HL-60 (cell line): ENCODE measurements at regions not wholly inside any gene's neighbourhood (a gene's known extent, or its start where the extent isn't known, plus 50 kb on each side); places are given as distances from the start of the nearest gene placed in this dataset.

Experiments used
- DNase-seq, 2 experiments: peaks; one replicate each; pipeline ENCODE4 v3.0.0-alpha.2; 2010 to 2020; ENCODE audit warnings: low read depth in 1 of 2, low spot score in 1 of 2
- H3K27ac ChIP-seq: fragments of 250-450 bp; sonication (Bioruptor Pico); replicated peaks from 2 replicates; pipeline ENCODE4 v1.5.1; 2020; ENCODE audit warnings: mild to moderate bottlenecking, moderate library complexity
- H3K27me3 ChIP-seq: fragments of 250-450 bp; sonication (Bioruptor Pico); 2 replicates; pipeline ENCODE4 v1.5.1; 2021; ENCODE audit warnings: mild to moderate bottlenecking, moderate library complexity; ENCODE audit not compliant: insufficient read depth, poor library complexity, severe bottlenecking
- H3K4me3 ChIP-seq: replicated peaks from 2 replicates; pipeline ENCODE4 v1.5.1; 2011; ENCODE audit warnings: mild to moderate bottlenecking, control low read depth, low read length; ENCODE audit not compliant: insufficient read depth
- CTCF ChIP-seq: IDR thresholded peaks from one replicate; pipeline ENCODE4 v1.5.1; 2011; ENCODE audit warnings: low read length, control low read depth, inconsistent platforms; ENCODE audit not compliant: insufficient read depth
- GABPA ChIP-seq: IDR thresholded peaks from 2 replicates; pipeline ENCODE4 v1.6.1; 2012; ENCODE audit warnings: low read depth
- POLR2AphosphoS5 ChIP-seq: IDR thresholded peaks from 2 replicates; pipeline ENCODE4 v1.6.1; 2012; ENCODE audit warnings: low read depth
- SPI1 ChIP-seq: IDR thresholded peaks from 2 replicates; pipeline ENCODE4 v1.6.1; 2012; ENCODE audit warnings: low read depth, mild to moderate bottlenecking, borderline replicate concordance
- TF ChIP-seq, protein P1 (sequence below): IDR thresholded peaks from 2 replicates; pipeline ENCODE4 v1.6.1; 2012; ENCODE audit warnings: low read depth; ENCODE audit not compliant: insufficient replicate concordance

GRCh38 chr13:47372751-47373150 lies 475.9 kb upstream of the HTR2A start:
- no peak overlapping the region for H3K4me3 ChIP-seq
- H3K27ac ChIP-seq: no peak overlapping the region
- no peak for TF ChIP-seq POLR2AphosphoS5
- TF ChIP-seq, protein P1, sequence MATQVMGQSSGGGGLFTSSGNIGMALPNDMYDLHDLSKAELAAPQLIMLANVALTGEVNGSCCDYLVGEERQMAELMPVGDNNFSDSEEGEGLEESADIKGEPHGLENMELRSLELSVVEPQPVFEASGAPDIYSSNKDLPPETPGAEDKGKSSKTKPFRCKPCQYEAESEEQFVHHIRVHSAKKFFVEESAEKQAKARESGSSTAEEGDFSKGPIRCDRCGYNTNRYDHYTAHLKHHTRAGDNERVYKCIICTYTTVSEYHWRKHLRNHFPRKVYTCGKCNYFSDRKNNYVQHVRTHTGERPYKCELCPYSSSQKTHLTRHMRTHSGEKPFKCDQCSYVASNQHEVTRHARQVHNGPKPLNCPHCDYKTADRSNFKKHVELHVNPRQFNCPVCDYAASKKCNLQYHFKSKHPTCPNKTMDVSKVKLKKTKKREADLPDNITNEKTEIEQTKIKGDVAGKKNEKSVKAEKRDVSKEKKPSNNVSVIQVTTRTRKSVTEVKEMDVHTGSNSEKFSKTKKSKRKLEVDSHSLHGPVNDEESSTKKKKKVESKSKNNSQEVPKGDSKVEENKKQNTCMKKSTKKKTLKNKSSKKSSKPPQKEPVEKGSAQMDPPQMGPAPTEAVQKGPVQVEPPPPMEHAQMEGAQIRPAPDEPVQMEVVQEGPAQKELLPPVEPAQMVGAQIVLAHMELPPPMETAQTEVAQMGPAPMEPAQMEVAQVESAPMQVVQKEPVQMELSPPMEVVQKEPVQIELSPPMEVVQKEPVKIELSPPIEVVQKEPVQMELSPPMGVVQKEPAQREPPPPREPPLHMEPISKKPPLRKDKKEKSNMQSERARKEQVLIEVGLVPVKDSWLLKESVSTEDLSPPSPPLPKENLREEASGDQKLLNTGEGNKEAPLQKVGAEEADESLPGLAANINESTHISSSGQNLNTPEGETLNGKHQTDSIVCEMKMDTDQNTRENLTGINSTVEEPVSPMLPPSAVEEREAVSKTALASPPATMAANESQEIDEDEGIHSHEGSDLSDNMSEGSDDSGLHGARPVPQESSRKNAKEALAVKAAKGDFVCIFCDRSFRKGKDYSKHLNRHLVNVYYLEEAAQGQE: no peak
- no peaks in the 10 kb centered on the region for H3K27me3 ChIP-seq
- no peak for DNase-seq

DNA sequence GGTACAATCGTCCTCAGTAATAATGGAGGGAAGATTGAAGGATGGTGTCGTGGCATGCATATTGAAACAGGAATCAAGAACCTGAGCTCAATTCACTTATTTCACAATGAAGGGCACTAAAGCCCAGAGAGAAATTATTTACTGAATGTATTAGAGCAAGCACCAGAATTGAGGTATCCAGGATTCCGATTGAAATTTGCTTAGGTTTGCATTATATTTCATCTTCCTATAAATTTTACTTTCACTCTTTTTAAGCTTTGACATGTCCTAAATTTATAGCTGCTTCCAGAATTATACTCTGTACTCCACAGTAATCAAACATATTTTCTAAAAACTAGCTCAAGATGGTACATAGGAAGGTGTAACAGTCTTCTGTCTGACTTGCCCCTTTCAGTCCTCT lies 454.9 kb upstream of the HTR2A start:
- no peaks in the 10 kb centered on the region for H3K27me3 ChIP-seq
- H3K4me3 ChIP-seq: no peak overlapping the region
- no peak overlapping the region for H3K27ac ChIP-seq
- TF ChIP-seq, protein P1: no peak
- no peak for TF ChIP-seq GABPA
- no peak for TF ChIP-seq SPI1
- no peak for TF ChIP-seq CTCF
- no peak for TF ChIP-seq POLR2AphosphoS5
- DNase-seq: no peak

DNA sequence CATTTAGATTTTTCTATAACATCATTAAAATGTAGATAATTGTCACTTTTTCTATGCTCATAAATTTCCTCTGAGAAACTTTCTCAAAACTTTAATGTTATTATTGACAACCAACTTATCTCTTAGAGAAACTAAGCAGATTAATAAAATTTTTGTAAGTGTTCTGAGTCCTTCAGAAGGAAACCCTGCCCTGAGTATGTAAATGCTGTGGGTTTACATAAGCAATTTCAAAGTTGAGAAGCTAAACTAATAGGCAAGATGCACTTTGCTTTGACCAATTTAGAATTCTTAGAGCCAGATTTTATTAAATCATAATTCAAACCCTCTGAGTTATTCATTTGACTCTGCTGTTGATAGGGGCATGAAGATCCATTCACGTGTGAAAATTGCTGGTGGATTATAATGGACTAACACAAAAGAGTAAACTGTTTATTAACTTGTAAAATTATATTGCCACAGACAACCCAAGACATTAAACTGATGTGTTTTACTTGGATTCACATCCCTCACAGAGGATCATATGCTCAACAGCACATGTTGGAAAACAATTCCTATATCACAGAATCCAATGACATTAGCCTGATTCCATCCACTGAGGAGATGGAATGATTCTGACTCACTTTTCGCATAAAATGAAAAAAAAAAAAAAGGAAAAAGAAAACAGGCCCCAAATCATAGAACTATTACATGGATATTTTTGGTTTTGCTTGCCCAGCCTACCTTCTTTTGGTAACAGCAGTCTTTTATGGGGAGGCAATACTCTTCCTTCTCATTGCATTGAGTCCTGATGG lies 453.7 kb upstream of the HTR2A start:
- no peak for DNase-seq

More for the DNA sequence above, 453.7 kb upstream of the HTR2A start:
- TF ChIP-seq SPI1 (no peak), POLR2AphosphoS5 (no peak), GABPA (no peak), CTCF (no peak)
- TF ChIP-seq, protein P1: no peak
- Histone ChIP-seq H3K27ac (no peak overlapping the region), H3K4me3 (no peak overlapping the region), H3K27me3 (no peaks in the 10 kb centered on the region)
